K562 (cell line): ENCODE measurements at regions not wholly inside any gene's neighbourhood (a gene's known extent, or its start where the extent isn't known, plus 50 kb on each side); places are given as distances from the start of the nearest gene placed in this dataset.

Experiments
- CEBPB ChIP-seq: fragments of 450-650 bp; IDR thresholded peaks from 2 replicates; pipeline ENCODE4 v1.6.1; 2016; ENCODE audit warnings: missing genetic modification characterization, missing compliant biosample characterization
- CHD1 ChIP-seq: fragments of 200-600 bp; sonication (generic); IDR thresholded peaks from one replicate; pipeline ENCODE4 v1.6.1; 2012; ENCODE audit warnings: mild to moderate bottlenecking, moderate library complexity, low read length, inconsistent platforms
- CREB1 ChIP-seq, 2 experiments: sonication (generic) in 1 of 2; formaldehyde crosslinking in 1 of 2; IDR thresholded peaks; 2 replicates each; pipeline versions ENCODE4 v1.6.1 to v1.8.0; 2012 to 2022; ENCODE audit warnings: inconsistent platforms in 1 of 2, mild to moderate bottlenecking in 1 of 2, missing genetic modification reagents in 1 of 2, moderate library complexity in 1 of 2
- CTCF ChIP-seq, 3 experiments: IDR thresholded peaks in 2 of 3; conservative IDR thresholded peaks in 1 of 3; 2 replicates each; pipeline ENCODE4 v1.5.1; 2011 to 2012; ENCODE audit warnings: low read length in 3 of 3, mild to moderate bottlenecking in 3 of 3, control low read depth in 2 of 3, improper control_type of control experiment in 1 of 3, inconsistent platforms in 1 of 3, low read depth in 1 of 3, mixed read lengths in 1 of 3, moderate library complexity in 1 of 3; ENCODE audit not compliant: insufficient read depth in 2 of 3
- EP300 ChIP-seq: IDR thresholded peaks from 2 replicates; pipeline ENCODE4 v1.6.1; 2012; ENCODE audit warnings: low read length, improper control_type of control experiment
- EZH2 ChIP-seq: IDR thresholded peaks from 2 replicates; pipeline ENCODE4 v1.6.1; 2012; ENCODE audit warnings: low read depth, mild to moderate bottlenecking, inconsistent platforms, low read length, borderline replicate concordance
- FOXO4 ChIP-seq: fragments of 450-650 bp; formaldehyde crosslinking; IDR thresholded peaks from 2 replicates; pipeline ENCODE4 v1.4.0; 2020; ENCODE audit warnings: mild to moderate bottlenecking, moderate library complexity
- HMGXB4 ChIP-seq: sonication (generic); formaldehyde crosslinking; IDR thresholded peaks from 2 replicates; pipeline ENCODE4 v1.8.1; 2023; ENCODE audit warnings: mild to moderate bottlenecking, missing genetic modification reagents
- KAT7 ChIP-seq: sonication (generic); formaldehyde crosslinking; IDR thresholded peaks from 2 replicates; pipeline ENCODE4 v1.8.0; 2022; ENCODE audit warnings: missing genetic modification reagents, mild to moderate bottlenecking, borderline replicate concordance
- MAFK ChIP-seq: IDR thresholded peaks from 2 replicates; pipeline ENCODE4 v1.6.1; 2011; ENCODE audit warnings: low read length, improper control_type of control experiment
- NEUROD1 ChIP-seq: fragments of 150-350 bp; IDR thresholded peaks from 2 replicates; pipeline ENCODE4 v1.6.1; 2014; ENCODE audit warnings: borderline replicate concordance, low read length, low read depth; ENCODE audit not compliant: partially characterized antibody
- NR3C1 ChIP-seq: sonication (generic); formaldehyde crosslinking; IDR thresholded peaks from 2 replicates; pipeline ENCODE4 v1.8.1; 2022; ENCODE audit warnings: missing genetic modification reagents
- RAD21 ChIP-seq, 2 experiments: fragments of 250-450 bp in 1 of 2; fragments of 450-650 bp in 1 of 2; sonication (Bioruptor Pico) in 1 of 2; formaldehyde crosslinking in 1 of 2; IDR thresholded peaks in 1 of 2; conservative IDR thresholded peaks in 1 of 2; 2 replicates each; pipeline versions ENCODE4 v1.4.0 to v1.8.0; 2020 to 2022; ENCODE audit warnings: mild to moderate bottlenecking in 2 of 2, moderate library complexity in 1 of 2
- ZNF184 ChIP-seq: sonication (generic); formaldehyde crosslinking; IDR thresholded peaks from 2 replicates; pipeline ENCODE4 v1.5.0; 2020; ENCODE audit warnings: missing genetic modification reagents

- TF ChIP-seq CTCF (IDR thresholded peaks at IDR 0.05 in 2 of 3, conservative IDR thresholded peaks at IDR 0.05 in 1 of 3; ENCODE audit: insufficient read depth in 2 of 3, low read depth in 1 of 3, low read length in 3 of 3): no peak
- no peak for TF ChIP-seq ZNF184 (CRISPR knock-in tag)
- no peak for TF ChIP-seq EZH2
- TF ChIP-seq CHD1: no peak
- TF ChIP-seq KAT7: no peak
- no peak for TF ChIP-seq MAFK
- TF ChIP-seq EP300: no peak
- TF ChIP-seq CEBPB (tag): no peak
- TF ChIP-seq CREB1 (IDR thresholded peaks at IDR 0.05): no peak
- TF ChIP-seq CREB1 (CRISPR knock-in tag; IDR thresholded peaks at IDR 0.05): no peak
- TF ChIP-seq NEUROD1: no peak
- no peak for TF ChIP-seq RAD21 (CRISPR knock-in tag; conservative IDR thresholded peaks at IDR 0.05 in 1 of 2, IDR thresholded peaks at IDR 0.05 in 1 of 2)
- TF ChIP-seq NR3C1: no peak
- no peak for TF ChIP-seq FOXO4 (CRISPR knock-in tag)
- TF ChIP-seq HMGXB4 (CRISPR knock-in tag): no peak
Observed at GRCh38 chr7:13801669-13802068, 187.8 kb downstream of the ETV1 start.
